ENCODE measurements at regions not wholly inside any gene's neighbourhood (a gene's known extent, or its start where the extent isn't known, plus 50 kb on each side); places are given as distances from the start of the nearest gene placed in this dataset.

DNA sequence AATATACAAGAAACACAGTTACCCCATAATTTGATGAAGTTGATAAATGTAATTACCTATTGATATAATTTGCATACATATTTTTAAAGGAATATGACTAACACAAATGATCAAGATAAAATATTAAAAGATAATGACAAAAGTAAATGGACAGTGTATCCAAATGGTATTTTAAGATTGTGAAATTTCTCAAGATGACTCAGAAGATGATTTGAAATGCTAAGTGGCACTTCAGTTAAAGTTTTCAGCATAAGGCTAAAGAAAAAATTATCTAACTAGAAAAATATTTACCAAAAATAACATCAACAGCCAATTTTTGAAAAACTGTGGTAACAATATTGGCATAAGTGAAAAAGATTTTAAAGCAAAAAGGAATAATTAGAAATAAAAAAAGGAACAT is 248.4 kb upstream of the NDST4 start:
- TF ChIP-seq, protein P1, sequence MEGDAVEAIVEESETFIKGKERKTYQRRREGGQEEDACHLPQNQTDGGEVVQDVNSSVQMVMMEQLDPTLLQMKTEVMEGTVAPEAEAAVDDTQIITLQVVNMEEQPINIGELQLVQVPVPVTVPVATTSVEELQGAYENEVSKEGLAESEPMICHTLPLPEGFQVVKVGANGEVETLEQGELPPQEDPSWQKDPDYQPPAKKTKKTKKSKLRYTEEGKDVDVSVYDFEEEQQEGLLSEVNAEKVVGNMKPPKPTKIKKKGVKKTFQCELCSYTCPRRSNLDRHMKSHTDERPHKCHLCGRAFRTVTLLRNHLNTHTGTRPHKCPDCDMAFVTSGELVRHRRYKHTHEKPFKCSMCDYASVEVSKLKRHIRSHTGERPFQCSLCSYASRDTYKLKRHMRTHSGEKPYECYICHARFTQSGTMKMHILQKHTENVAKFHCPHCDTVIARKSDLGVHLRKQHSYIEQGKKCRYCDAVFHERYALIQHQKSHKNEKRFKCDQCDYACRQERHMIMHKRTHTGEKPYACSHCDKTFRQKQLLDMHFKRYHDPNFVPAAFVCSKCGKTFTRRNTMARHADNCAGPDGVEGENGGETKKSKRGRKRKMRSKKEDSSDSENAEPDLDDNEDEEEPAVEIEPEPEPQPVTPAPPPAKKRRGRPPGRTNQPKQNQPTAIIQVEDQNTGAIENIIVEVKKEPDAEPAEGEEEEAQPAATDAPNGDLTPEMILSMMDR (IDR thresholded peaks at IDR 0.05), result no peak
- TF ChIP-seq POLR2A (IDR thresholded peaks at IDR 0.05), result no peak

All from tibial nerve (tissue), 3 donors.